Keratinocyte (primary cell): ENCODE measurements at regions not wholly inside any gene's neighbourhood (a gene's known extent, or its start where the extent isn't known, plus 50 kb on each side); places are given as distances from the start of the nearest gene placed in this dataset.

Source experiments
- CTCF ChIP-seq, 3 experiments: IDR thresholded peaks in 1 of 3; conservative IDR thresholded peaks in 1 of 3; optimal IDR thresholded peaks in 1 of 3; 2 replicates in 2 of 3; 3 replicates in 1 of 3; pipeline versions ENCODE3 to v1.5.1; 2011; ENCODE audit warnings: low read length in 3 of 3, mild to moderate bottlenecking in 3 of 3, moderate library complexity in 2 of 3, control low read depth in 1 of 3, inconsistent platforms in 1 of 3; ENCODE audit not compliant: insufficient read depth in 2 of 3; ENCODE audit errors: extremely low read depth in 1 of 3
- EZH2 ChIP-seq: IDR thresholded peaks from one replicate; pipeline ENCODE4 v1.6.1; 2012; ENCODE audit warnings: inconsistent platforms, mild to moderate bottlenecking, low read length, moderate library complexity

- TF ChIP-seq CTCF (optimal IDR thresholded peaks at IDR 0.05 in 1 of 3, IDR thresholded peaks at IDR 0.05 in 1 of 3, conservative IDR thresholded peaks at IDR 0.05 in 1 of 3; ENCODE audit: extremely low read depth in 1 of 3, insufficient read depth in 2 of 3, low read length in 3 of 3) (no peak), EZH2 (no peak)
These were observed 69.5 kb upstream of the RAD23B start for GRCh38 chr9:107213561-107214028.
